ENCODE measurements at regions not wholly inside any gene's neighbourhood (a gene's known extent, or its start where the extent isn't known, plus 50 kb on each side); places are given as distances from the start of the nearest gene placed in this dataset.

- H3K23ac ChIP-seq (ENCODE audit: low read depth, low read length) = no peak overlapping the region
- H2AK9ac ChIP-seq (replicated peaks; ENCODE audit: low read depth, low read length, poor library complexity) = no peak overlapping the region
- H4K5ac ChIP-seq (ENCODE audit: low read depth, low read length) = no peak overlapping the region
- no peak overlapping the region for H3K14ac ChIP-seq (replicated peaks; ENCODE audit: low read depth, low read length)
- no peak overlapping the region for H2BK5ac ChIP-seq (ENCODE audit: low read depth, low read length, poor library complexity, severe bottlenecking)
- H4K20me1 ChIP-seq (ENCODE audit: insufficient read depth, low read length) = no peaks in the 10 kb centered on the region
- H3K27ac ChIP-seq (ENCODE audit: insufficient read depth, low read length) = no peak overlapping the region
- dilution Hi-C loops (cut with HindIII; ENCODE audit: low sequenced_read_pairs, unreplicated experiment) (no loop called here), in situ Hi-C loops (cut with MboI; ENCODE audit: low sequenced_read_pairs) (no loop called here), intact Hi-C loops (cut with micrococcal nuclease) (no loop called here)
- H3K9ac ChIP-seq (ENCODE audit: low read depth, low read length) = no peak overlapping the region
- no peak overlapping the region for H4K8ac ChIP-seq (ENCODE audit: low read depth in 2 of 2, low read length in 2 of 2)
- POLR2A ChIA-PET (ENCODE audit: unreplicated experiment) = no interaction called here
- no peaks in the 10 kb centered on the region for H3K9me1 ChIP-seq (ENCODE audit: insufficient read depth, low read length)
- no CpG with 5 or more reads among the region's 2 CpGs for WGBS, 2 experiments (ENCODE audit: extremely low coverage in 2 of 2, insufficient read length in 1 of 2)
- H3K79me1 ChIP-seq (ENCODE audit: low read depth in 1 of 2, low read length in 2 of 2) = no peaks in the 10 kb centered on the region
- H2AK5ac ChIP-seq (ENCODE audit: low read depth, low read length) = no peak overlapping the region
- no peak overlapping the region for H2AFZ ChIP-seq (replicated peaks; ENCODE audit: low read length, poor library complexity)
- no peak overlapping the region for H3K4me2 ChIP-seq (ENCODE audit: low read depth, low read length)
- peaks cover 2% of the 10 kb centered on the region for H3K9me3 ChIP-seq (ENCODE audit: control insufficient read depth, insufficient read depth, low read length)
- ATAC-seq (ENCODE audit: low read depth) (no peak), DNase-seq (no peak)
- no peak overlapping the region for H2BK20ac ChIP-seq (ENCODE audit: low read depth, low read length)
- H3K4me1 ChIP-seq (ENCODE audit: control insufficient read depth, insufficient read depth, low read length) = no peaks in the 10 kb centered on the region
- BruUV-seq (replicated peaks) = no TSS peak
- H3K4me3 ChIP-seq (ENCODE audit: insufficient read depth, low read depth, low read length) = no peak overlapping the region
- TF ChIP-seq SMC3 (IDR thresholded peaks at IDR 0.05; ENCODE audit: low read depth, low read length) = no peak
- TF ChIP-seq CHD1 (IDR thresholded peaks at IDR 0.05; ENCODE audit: low read depth, low read length) = no peak
- TF ChIP-seq CEBPB (IDR thresholded peaks at IDR 0.05; ENCODE audit: low read depth, low read length) = no peak
- no peak for TF ChIP-seq MXI1 (IDR thresholded peaks at IDR 0.05; ENCODE audit: borderline replicate concordance, low read depth, low read length)
- no peak for TF ChIP-seq BHLHE40 (IDR thresholded peaks at IDR 0.05; ENCODE audit: low read depth, low read length)
- TF ChIP-seq NFE2L2 (IDR thresholded peaks at IDR 0.05; ENCODE audit: low read depth, low read length) = no peak
- no peak for TF ChIP-seq POLR2A (IDR thresholded peaks at IDR 0.05; ENCODE audit: low read depth, low read length)
- no peak for TF ChIP-seq FOS (IDR thresholded peaks at IDR 0.05; ENCODE audit: low read depth, low read length)
- TF ChIP-seq RFX5 (IDR thresholded peaks at IDR 0.05; ENCODE audit: low read depth, low read length) = no peak
- TF ChIP-seq MAFK (IDR thresholded peaks at IDR 0.05; ENCODE audit: low read depth, low read length) = no peak
- no peak for TF ChIP-seq RAD21 (IDR thresholded peaks at IDR 0.05; ENCODE audit: low read length)
- TF ChIP-seq MAZ (IDR thresholded peaks at IDR 0.05; ENCODE audit: borderline replicate concordance, low read depth, low read length) = no peak
- TF ChIP-seq USF2 (IDR thresholded peaks at IDR 0.05; ENCODE audit: low read depth, low read length) = no peak
- TF ChIP-seq RCOR1 (IDR thresholded peaks at IDR 0.05; ENCODE audit: insufficient replicate concordance, low read length) = no peak
- TF ChIP-seq ELK1 (IDR thresholded peaks at IDR 0.05; ENCODE audit: borderline replicate concordance, low read depth, low read length) = no peak
- TF ChIP-seq CTCF (conservative IDR thresholded peaks at IDR 0.05; ENCODE audit: low read depth, low read length) = no peak
- CTCF ChIA-PET = no interaction called here
- no peak overlapping the region for H3K4ac ChIP-seq (ENCODE audit: low read depth, low read length)
- H2BK120ac ChIP-seq (ENCODE audit: low read depth, low read length) = no peak overlapping the region
- no peak overlapping the region for H3K18ac ChIP-seq (ENCODE audit: low read depth, low read length)
- no peak overlapping the region for H4K91ac ChIP-seq (ENCODE audit: insufficient read depth, low read depth, low read length)
- no peaks in the 10 kb centered on the region for H3K27me3 ChIP-seq (ENCODE audit: control insufficient read depth, insufficient read depth, low read length)
- no peak overlapping the region for H3K56ac ChIP-seq (ENCODE audit: extremely low read depth, insufficient read depth, low read length)
- no peaks in the 10 kb centered on the region for H3K36me3 ChIP-seq (ENCODE audit: control insufficient read depth, insufficient read depth, low read length)
- no peak overlapping the region for H2BK15ac ChIP-seq (ENCODE audit: low read depth, low read length)
Observed at GRCh38 chr5:7218141-7218540, 177.8 kb upstream of the ADCY2 start.

Measured in IMR-90 (cell line).